ENCODE measurements at regions not wholly inside any gene's neighbourhood (a gene's known extent, or its start where the extent isn't known, plus 50 kb on each side); places are given as distances from the start of the nearest gene placed in this dataset.

DNA sequence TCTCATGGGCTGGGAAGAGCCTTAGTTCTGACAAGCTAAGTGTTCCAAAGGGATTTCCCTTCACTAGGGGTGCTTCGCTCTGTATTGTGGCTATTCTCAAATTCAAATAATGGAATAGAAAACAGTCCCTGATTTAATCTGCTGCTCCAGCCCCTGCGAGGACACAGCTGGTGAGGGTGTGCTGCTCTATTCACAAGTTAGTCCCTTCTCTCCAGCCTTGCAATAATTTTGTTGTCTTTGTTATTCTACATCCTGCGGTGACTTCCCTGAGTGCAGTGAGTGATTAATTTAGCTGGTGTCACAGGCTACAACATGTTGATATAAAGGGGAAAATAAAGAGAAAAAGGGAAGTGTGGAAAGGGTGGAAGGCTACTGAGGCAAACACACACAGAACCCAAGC is 180.5 kb upstream of the VEPH1 start:
- Histone ChIP-seq H3K9me3 (ENCODE audit: low read length) (no peaks in the 10 kb centered on the region), H4K20me1 (ENCODE audit: insufficient read depth, low read length) (no peaks in the 10 kb centered on the region), H3K79me2 (ENCODE audit: insufficient read depth, low read length) (no peaks in the 10 kb centered on the region), H3K27me3 (ENCODE audit: insufficient read depth, low read length) (no peaks in the 10 kb centered on the region), H2AFZ (ENCODE audit: low read length) (no peak overlapping the region), H3K27ac (ENCODE audit: low read depth, low read length, poor library complexity, severe bottlenecking) (no peak overlapping the region), H3K4me2 (ENCODE audit: low read length) (no peak overlapping the region), H3K9ac (ENCODE audit: low read length) (no peak overlapping the region), H3K9me2 (ENCODE audit: low read depth, low read length) (no peaks in the 10 kb centered on the region), H3K4me1 (ENCODE audit: insufficient read depth, low read length, severe bottlenecking) (no peaks in the 10 kb centered on the region), H3F3A (ENCODE audit: insufficient read depth, low read length) (no peaks in the 10 kb centered on the region), H3K4me3 (ENCODE audit: low read depth, low read length, poor library complexity, severe bottlenecking) (no peak overlapping the region), H3K36me3 (ENCODE audit: insufficient read depth, low read length) (no peaks in the 10 kb centered on the region)
- TF ChIP-seq EZH2 (IDR thresholded peaks at IDR 0.05; ENCODE audit: borderline replicate concordance, low read length): no peak
- TF ChIP-seq, protein P1, sequence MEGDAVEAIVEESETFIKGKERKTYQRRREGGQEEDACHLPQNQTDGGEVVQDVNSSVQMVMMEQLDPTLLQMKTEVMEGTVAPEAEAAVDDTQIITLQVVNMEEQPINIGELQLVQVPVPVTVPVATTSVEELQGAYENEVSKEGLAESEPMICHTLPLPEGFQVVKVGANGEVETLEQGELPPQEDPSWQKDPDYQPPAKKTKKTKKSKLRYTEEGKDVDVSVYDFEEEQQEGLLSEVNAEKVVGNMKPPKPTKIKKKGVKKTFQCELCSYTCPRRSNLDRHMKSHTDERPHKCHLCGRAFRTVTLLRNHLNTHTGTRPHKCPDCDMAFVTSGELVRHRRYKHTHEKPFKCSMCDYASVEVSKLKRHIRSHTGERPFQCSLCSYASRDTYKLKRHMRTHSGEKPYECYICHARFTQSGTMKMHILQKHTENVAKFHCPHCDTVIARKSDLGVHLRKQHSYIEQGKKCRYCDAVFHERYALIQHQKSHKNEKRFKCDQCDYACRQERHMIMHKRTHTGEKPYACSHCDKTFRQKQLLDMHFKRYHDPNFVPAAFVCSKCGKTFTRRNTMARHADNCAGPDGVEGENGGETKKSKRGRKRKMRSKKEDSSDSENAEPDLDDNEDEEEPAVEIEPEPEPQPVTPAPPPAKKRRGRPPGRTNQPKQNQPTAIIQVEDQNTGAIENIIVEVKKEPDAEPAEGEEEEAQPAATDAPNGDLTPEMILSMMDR (IDR thresholded peaks at IDR 0.05; ENCODE audit: low read length): no peak

DNA sequence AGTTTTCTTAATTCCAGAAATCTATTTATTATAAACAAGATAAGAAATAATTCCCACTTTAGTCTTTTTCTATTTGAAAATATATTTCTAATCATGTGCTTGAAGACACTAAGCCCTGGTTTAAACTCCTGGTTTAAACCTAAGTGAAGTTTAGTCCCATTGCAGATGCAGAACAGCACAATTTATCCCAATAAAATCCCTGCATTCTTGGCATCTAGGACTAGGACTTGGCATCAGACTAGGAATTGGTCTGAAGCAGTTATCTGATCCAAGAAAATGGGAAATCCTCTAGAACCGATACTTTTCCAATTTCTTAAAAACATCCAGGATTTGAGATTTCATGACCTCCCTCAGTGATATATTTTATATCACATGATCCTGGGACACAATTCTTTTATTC is 168.8 kb upstream of the VEPH1 start:
- no peak overlapping the region for H3K27ac ChIP-seq (ENCODE audit: low read depth, low read length, poor library complexity, severe bottlenecking)
- H3K36me3 ChIP-seq (ENCODE audit: insufficient read depth, low read length): no peaks in the 10 kb centered on the region
- no peaks in the 10 kb centered on the region for H4K20me1 ChIP-seq (ENCODE audit: insufficient read depth, low read length)
- H3K27me3 ChIP-seq (ENCODE audit: insufficient read depth, low read length): 0 out of 2 replicates have a peak, but pooled peaks cover 4% of the 10 kb centered on the region
- no peak overlapping the region for H3K9ac ChIP-seq (ENCODE audit: low read length)
- no peak overlapping the region for H3K4me3 ChIP-seq (ENCODE audit: low read depth, low read length, poor library complexity, severe bottlenecking)
- no peaks in the 10 kb centered on the region for H3K9me3 ChIP-seq (ENCODE audit: low read length)
- H3K79me2 ChIP-seq (ENCODE audit: insufficient read depth, low read length): no peaks in the 10 kb centered on the region
- no peak overlapping the region for H3K4me2 ChIP-seq (ENCODE audit: low read length)
- TF ChIP-seq EZH2 (IDR thresholded peaks at IDR 0.05; ENCODE audit: borderline replicate concordance, low read length): no peak
- TF ChIP-seq, protein P1 (IDR thresholded peaks at IDR 0.05; ENCODE audit: low read length): no peak
- H3F3A ChIP-seq (ENCODE audit: insufficient read depth, low read length): no peaks in the 10 kb centered on the region
- H2AFZ ChIP-seq (ENCODE audit: low read length): no peak overlapping the region
- H3K4me1 ChIP-seq (ENCODE audit: insufficient read depth, low read length, severe bottlenecking): no peaks in the 10 kb centered on the region
- H3K9me2 ChIP-seq (ENCODE audit: low read depth, low read length): no peaks in the 10 kb centered on the region

DNA sequence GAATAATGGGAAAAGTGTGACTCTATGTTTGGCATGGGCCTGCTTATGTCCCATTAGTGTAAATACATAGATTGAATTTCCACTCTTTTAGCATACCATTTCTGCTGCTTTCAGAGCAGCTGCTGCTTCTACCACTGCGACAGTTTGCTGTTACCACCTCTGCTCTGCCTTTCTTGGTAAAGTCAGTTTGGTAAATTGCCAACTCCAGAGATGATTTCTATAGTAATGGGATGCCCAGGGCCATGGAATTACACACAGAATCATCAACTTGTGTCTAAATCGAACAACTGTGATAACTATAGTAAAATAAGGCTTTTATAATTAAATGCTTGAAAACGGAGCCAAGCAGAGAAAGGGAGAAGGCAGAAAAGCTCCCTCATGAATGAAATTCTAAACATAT is 168.4 kb upstream of the VEPH1 start:
- Histone ChIP-seq H3K79me2 (ENCODE audit: insufficient read depth, low read length) (no peaks in the 10 kb centered on the region), H3K9me2 (ENCODE audit: low read depth, low read length) (no peaks in the 10 kb centered on the region), H3K27me3 (ENCODE audit: insufficient read depth, low read length) (0 out of 2 replicates have a peak, but pooled peaks cover 4% of the 10 kb centered on the region), H2AFZ (ENCODE audit: low read length) (no peak overlapping the region), H3K4me3 (ENCODE audit: low read depth, low read length, poor library complexity, severe bottlenecking) (no peak overlapping the region), H3K9me3 (ENCODE audit: low read length) (no peaks in the 10 kb centered on the region), H3K9ac (ENCODE audit: low read length) (no peak overlapping the region), H3K4me2 (ENCODE audit: low read length) (no peak overlapping the region), H3K36me3 (ENCODE audit: insufficient read depth, low read length) (no peaks in the 10 kb centered on the region), H4K20me1 (ENCODE audit: insufficient read depth, low read length) (no peaks in the 10 kb centered on the region), H3K27ac (ENCODE audit: low read depth, low read length, poor library complexity, severe bottlenecking) (no peak overlapping the region), H3F3A (ENCODE audit: insufficient read depth, low read length) (no peaks in the 10 kb centered on the region), H3K4me1 (ENCODE audit: insufficient read depth, low read length, severe bottlenecking) (no peaks in the 10 kb centered on the region)
- TF ChIP-seq, protein P1 (IDR thresholded peaks at IDR 0.05; ENCODE audit: low read length): no peak
- TF ChIP-seq EZH2 (IDR thresholded peaks at IDR 0.05; ENCODE audit: borderline replicate concordance, low read length): no peak
